Left lobe of liver (tissue), 2 donors: ENCODE measurements at regions not wholly inside any gene's neighbourhood (a gene's known extent, or its start where the extent isn't known, plus 50 kb on each side); places are given as distances from the start of the nearest gene placed in this dataset.
A peak's percentile ranks its signal among the peaks of the same experiment; 100 is the strongest.

Experiments
- ATAC-seq: fragments of 200-7000 bp; cut with Tn5 transposase; one replicate; pipeline ENCODE4 v1.9.1; 2020; ENCODE audit warnings: mild to moderate bottlenecking, moderate library complexity
- DNase-seq: peaks from one replicate; pipeline ENCODE4 v3.0.0-alpha.2; 2020; ENCODE audit warnings: low spot score
- donor health status: DM: no; HTN: no; CAD: no; lungs with moderate emphysema.
- donor health status: DM: no; HTN: yes; CAD: no.

- no peak for ATAC-seq
- DNase-seq = no peak
These were observed 118.7 kb upstream of the SOX1 start for GRCh38 chr13:111948281-111948680.

- ATAC-seq (no peak), DNase-seq (no peak)
These were observed 118.1 kb upstream of the SOX1 start for GRCh38 chr13:111948811-111949210.

- no peak for ATAC-seq
- DNase-seq = no peak
These were observed 117.6 kb upstream of the SOX1 start for GRCh38 chr13:111949311-111949710.

- ATAC-seq = no peak
- DNase-seq = no peak
These were observed 116.3 kb upstream of the SOX1 start for GRCh38 chr13:111950697-111951096.

GRCh38 chr13:111952032-111952431 lies 114.9 kb upstream of the SOX1 start:
- ATAC-seq (no peak), DNase-seq (no peak)

GRCh38 chr13:111952814-111953213 lies 114.1 kb upstream of the SOX1 start:
- no peak for DNase-seq

GRCh38 chr13:111953546-111954178 lies 113.3 kb upstream of the SOX1 start:
- ATAC-seq = no peak

More at GRCh38 chr13:111952814-111953213, 114.1 kb upstream of the SOX1 start:
- no peak for ATAC-seq

GRCh38 chr13:111954661-111955411 lies 112.1 kb upstream of the SOX1 start:
- ATAC-seq (no peak), DNase-seq (peak; percentile 21)

More at GRCh38 chr13:111953546-111954178, 113.3 kb upstream of the SOX1 start:
- no peak for DNase-seq

- ATAC-seq (no peak), DNase-seq (peak; percentile 28)
These were observed 111.4 kb upstream of the SOX1 start for GRCh38 chr13:111955412-111956065.

GRCh38 chr13:111956261-111957151 lies 110.4 kb upstream of the SOX1 start:
- ATAC-seq (no peak), DNase-seq (peak; percentile 21)

- peak; percentile 34 for DNase-seq
- ATAC-seq = no peak
These were observed 109.0 kb upstream of the SOX1 start for GRCh38 chr13:111957913-111958450.

GRCh38 chr13:111958612-111959395 lies 108.1 kb upstream of the SOX1 start:
- DNase-seq = peak; percentile 11
- no peak for ATAC-seq

GRCh38 chr13:111960152-111960772 lies 106.7 kb upstream of the SOX1 start:
- ATAC-seq = no peak
- DNase-seq = no peak

GRCh38 chr13:111961236-111961635 lies 105.7 kb upstream of the SOX1 start:
- DNase-seq = no peak

GRCh38 chr13:111961651-111962192 lies 105.2 kb upstream of the SOX1 start:
- ATAC-seq = no peak

More at GRCh38 chr13:111961236-111961635, 105.7 kb upstream of the SOX1 start:
- no peak for ATAC-seq

GRCh38 chr13:111962431-111962891 lies 104.5 kb upstream of the SOX1 start:
- DNase-seq = no peak
- peak; percentile 81 for ATAC-seq

More at GRCh38 chr13:111961651-111962192, 105.2 kb upstream of the SOX1 start:
- DNase-seq = no peak

GRCh38 chr13:111963031-111963430 lies 103.9 kb upstream of the SOX1 start:
- no peak for ATAC-seq
- DNase-seq = no peak

GRCh38 chr13:111964411-111965035 lies 102.4 kb upstream of the SOX1 start:
- no peak for ATAC-seq
- no peak for DNase-seq
